HUES48 (cell line): ENCODE measurements at regions not wholly inside any gene's neighbourhood (a gene's known extent, or its start where the extent isn't known, plus 50 kb on each side); places are given as distances from the start of the nearest gene placed in this dataset.

Experiments used
- H3K27ac ChIP-seq: one replicate; pipeline ENCODE4 v1.7.0; 2013; ENCODE audit warnings: low read depth, low read length, inconsistent platforms
- H3K27me3 ChIP-seq: 2 replicates; pipeline ENCODE4 v1.6.1; 2013; ENCODE audit warnings: mild to moderate bottlenecking, low read length; ENCODE audit not compliant: control insufficient read depth, insufficient read depth
- H3K36me3 ChIP-seq: 2 replicates; pipeline ENCODE4 v1.6.1; 2013; ENCODE audit warnings: low read length; ENCODE audit not compliant: control insufficient read depth, insufficient read depth
- H3K4me1 ChIP-seq: 2 replicates; pipeline ENCODE4 v1.6.1; 2013; ENCODE audit warnings: mild to moderate bottlenecking, low read length; ENCODE audit not compliant: control insufficient read depth, insufficient read depth
- H3K4me3 ChIP-seq: 2 replicates; pipeline ENCODE4 v1.5.1; 2013; ENCODE audit warnings: mild to moderate bottlenecking, low read depth, low read length
- H3K9ac ChIP-seq: 2 replicates; pipeline ENCODE4 v1.6.1; 2013; ENCODE audit warnings: mild to moderate bottlenecking, low read depth, low read length, moderate library complexity
- H3K9me3 ChIP-seq: 2 replicates; pipeline ENCODE4 v1.6.1; 2013; ENCODE audit warnings: low read length; ENCODE audit not compliant: control insufficient read depth, insufficient read depth

DNA sequence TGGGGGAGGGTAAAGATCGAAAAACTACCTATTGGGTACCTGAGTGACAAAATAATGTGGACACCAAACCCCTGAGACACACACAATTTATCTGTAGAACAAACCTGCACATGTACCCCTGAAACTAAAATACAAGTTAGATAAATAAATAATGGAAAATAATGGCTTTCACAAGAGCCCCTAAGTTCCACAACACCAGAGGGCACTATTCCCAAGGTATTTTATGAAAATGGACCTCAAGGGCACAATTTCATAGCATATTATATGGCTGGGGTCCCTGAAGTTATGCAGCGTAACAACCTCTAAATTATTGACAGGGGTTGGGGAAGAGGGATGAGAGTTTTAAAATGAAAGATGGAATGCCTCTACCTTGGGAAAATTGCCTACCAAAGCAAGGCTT, 81.3 kb upstream of the TMEM33 start:
- H3K9ac ChIP-seq = no peak overlapping the region
- H3K27ac ChIP-seq = no peak overlapping the region
- no peaks in the 10 kb centered on the region for H3K9me3 ChIP-seq
- H3K36me3 ChIP-seq = no peaks in the 10 kb centered on the region
- peaks cover 4% of the 10 kb centered on the region for H3K27me3 ChIP-seq
- H3K4me1 ChIP-seq = no peaks in the 10 kb centered on the region
- H3K4me3 ChIP-seq = no peak overlapping the region

GRCh38 chr4:41852229-41852628, 83.0 kb upstream of the TMEM33 start:
- no peak overlapping the region for H3K4me3 ChIP-seq
- no peak overlapping the region for H3K27ac ChIP-seq
- H3K36me3 ChIP-seq = no peaks in the 10 kb centered on the region
- H3K4me1 ChIP-seq = no peaks in the 10 kb centered on the region
- H3K9me3 ChIP-seq = no peaks in the 10 kb centered on the region
- no peaks in the 10 kb centered on the region; the same call in none of the 2 replicates for H3K27me3 ChIP-seq
- H3K9ac ChIP-seq = no peak overlapping the region

DNA sequence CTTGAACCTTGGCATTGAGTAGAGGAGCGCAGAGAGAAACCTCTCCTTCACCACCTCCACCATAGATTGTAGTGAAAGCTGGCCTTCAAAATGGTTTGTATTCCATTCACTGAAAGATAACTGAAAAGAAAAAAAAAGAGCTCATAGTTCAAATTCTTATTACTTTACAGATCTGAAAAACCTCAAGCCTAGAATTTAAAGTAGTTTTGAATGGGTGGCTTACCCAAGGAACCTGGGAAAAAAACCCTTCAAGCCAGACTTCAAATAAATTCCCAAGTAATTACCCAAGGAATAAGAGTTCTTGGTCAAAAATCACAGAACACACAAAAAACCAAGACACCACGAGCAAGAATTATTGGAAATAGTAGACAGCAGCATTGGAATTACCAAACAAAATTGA, 83.6 kb upstream of the TMEM33 start:
- Histone ChIP-seq H3K4me3 (no peak overlapping the region), H3K27ac (no peak overlapping the region), H3K4me1 (no peaks in the 10 kb centered on the region), H3K9me3 (no peaks in the 10 kb centered on the region), H3K9ac (no peak overlapping the region), H3K27me3 (no peaks in the 10 kb centered on the region; the same call in none of the 2 replicates), H3K36me3 (no peaks in the 10 kb centered on the region)

DNA sequence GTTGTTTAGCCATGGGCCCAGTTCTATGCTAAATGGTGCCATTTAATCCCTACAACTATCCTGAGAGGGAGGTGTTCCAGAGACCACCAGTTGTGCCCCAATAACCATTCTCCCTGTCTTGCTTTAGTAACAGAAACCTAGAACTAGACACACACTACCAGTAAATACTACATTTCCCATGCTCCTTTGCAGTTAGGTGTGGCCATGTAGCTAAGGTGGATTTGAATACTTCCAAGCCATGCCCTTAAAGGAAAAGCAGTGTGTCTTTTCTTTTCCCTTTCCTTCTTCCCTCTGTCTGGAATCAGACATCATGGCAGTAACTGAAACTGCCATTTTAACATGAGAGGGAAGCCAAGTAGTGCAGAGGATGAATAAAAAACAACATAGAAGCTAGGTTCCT, 90.9 kb upstream of the TMEM33 start:
- Histone ChIP-seq H3K4me3 (no peak overlapping the region), H3K36me3 (no peaks in the 10 kb centered on the region), H3K4me1 (no peaks in the 10 kb centered on the region), H3K9me3 (no peaks in the 10 kb centered on the region), H3K27ac (no peak overlapping the region), H3K27me3 (no peaks in the 10 kb centered on the region), H3K9ac (no peak overlapping the region)

DNA sequence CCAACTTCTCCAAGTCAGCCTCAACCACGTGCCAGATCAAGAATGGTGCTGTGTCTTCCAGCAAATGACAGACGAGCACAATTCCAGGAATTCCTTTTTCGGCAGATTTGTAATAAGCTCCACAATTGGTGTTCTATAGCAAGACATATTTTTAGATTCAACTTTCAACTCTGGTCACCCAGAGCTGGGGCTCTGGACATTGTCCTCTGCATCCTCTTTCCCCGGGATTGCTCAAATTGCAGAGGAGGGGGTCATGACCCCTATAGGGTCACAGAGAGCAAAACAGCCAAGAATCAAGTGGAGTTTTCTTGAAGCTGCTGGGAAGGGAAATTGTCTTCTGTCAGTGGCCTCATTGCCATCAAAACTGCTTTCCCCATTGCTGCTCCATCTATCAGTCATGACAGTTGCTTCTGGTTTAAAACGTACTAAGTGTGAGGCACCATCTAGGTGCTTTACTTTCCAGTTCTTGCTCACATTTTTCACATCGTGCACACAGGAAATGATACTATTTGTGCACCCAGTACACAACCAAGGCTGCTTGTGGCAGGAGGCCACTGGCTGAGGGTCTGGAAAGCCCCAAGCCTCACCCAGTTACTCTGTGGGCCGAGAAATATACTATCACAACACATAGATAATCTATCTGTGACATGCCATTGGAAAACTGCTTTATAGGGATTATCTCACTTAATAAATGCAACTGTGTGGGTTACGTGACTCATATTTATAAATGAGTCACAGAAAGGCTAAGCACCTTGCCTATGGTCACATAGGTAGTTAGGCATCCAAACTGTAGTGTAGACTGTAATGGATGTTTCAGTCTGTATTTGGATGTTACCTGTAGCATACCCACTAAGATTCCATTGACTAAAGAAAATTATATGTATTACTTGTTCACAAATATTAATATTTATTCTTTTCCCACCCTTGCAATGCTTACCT, 91.7 kb upstream of the PHOX2B start:
- no peak overlapping the region for H3K27ac ChIP-seq
- H3K9ac ChIP-seq = no peak overlapping the region
- H3K9me3 ChIP-seq = no peaks in the 10 kb centered on the region
- no peak overlapping the region for H3K4me3 ChIP-seq
- no peaks in the 10 kb centered on the region for H3K36me3 ChIP-seq
- no peaks in the 10 kb centered on the region for H3K27me3 ChIP-seq
- no peaks in the 10 kb centered on the region for H3K4me1 ChIP-seq

- Histone ChIP-seq H3K27ac (no peak overlapping the region), H3K27me3 (no peaks in the 10 kb centered on the region), H3K4me1 (no peaks in the 10 kb centered on the region), H3K36me3 (no peaks in the 10 kb centered on the region), H3K9ac (no peak overlapping the region), H3K9me3 (no peaks in the 10 kb centered on the region), H3K4me3 (no peak overlapping the region)
These were observed 90.1 kb upstream of the PHOX2B start for GRCh38 chr4:41838590-41838989.

GRCh38 chr4:41835321-41835995, 86.9 kb upstream of the PHOX2B start:
- Histone ChIP-seq H3K9me3 (no peaks in the 10 kb centered on the region), H3K27me3 (no peaks in the 10 kb centered on the region), H3K36me3 (no peaks in the 10 kb centered on the region), H3K9ac (no peak overlapping the region), H3K27ac (no peak overlapping the region), H3K4me1 (no peaks in the 10 kb centered on the region), H3K4me3 (no peak overlapping the region)

DNA sequence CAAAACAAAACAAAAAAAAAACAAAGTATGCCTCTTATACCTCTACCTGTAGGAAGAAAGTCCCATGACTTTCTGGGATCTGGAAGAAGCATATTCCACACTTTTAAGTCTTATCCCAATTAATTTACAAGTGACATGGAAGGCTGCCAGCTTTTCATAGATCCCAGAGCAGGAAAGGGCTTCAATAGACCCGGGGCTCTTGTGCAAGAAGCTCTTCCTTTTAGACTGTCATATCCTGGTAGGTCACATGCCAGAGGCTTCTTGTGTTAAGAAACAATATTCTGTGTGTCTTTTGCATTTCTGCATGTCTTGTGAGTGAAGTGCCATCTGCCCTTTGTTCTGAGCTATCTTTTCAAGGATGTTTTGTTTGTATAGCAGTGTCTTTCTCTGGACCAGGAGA, 84.4 kb upstream of the PHOX2B start:
- Histone ChIP-seq H3K27me3 (no peaks in the 10 kb centered on the region), H3K9me3 (no peaks in the 10 kb centered on the region), H3K4me3 (no peak overlapping the region), H3K27ac (no peak overlapping the region), H3K9ac (no peak overlapping the region), H3K36me3 (no peaks in the 10 kb centered on the region), H3K4me1 (no peaks in the 10 kb centered on the region)

DNA sequence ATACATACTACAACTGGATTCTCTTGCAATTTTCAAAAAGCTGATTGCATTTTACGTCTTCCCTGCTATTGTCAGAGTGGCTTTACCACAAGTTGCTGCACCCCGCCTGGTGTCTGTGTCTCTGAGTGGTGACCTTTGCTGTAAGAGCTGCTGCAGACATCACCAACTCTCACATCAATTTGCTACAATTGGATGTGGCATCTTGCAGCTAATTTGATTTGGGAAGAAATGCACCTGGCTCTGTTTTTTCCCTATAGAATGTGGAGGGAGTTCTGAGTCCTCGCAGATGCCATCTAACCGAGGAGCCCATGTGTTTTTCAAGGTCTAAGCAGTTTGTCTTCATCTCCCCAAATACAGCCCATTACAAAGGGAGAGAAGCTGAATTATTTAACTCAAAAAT, 73.8 kb upstream of the PHOX2B start:
- no peaks in the 10 kb centered on the region for H3K9me3 ChIP-seq
- no peak overlapping the region for H3K27ac ChIP-seq
- no peak overlapping the region for H3K4me3 ChIP-seq
- H3K9ac ChIP-seq = no peak overlapping the region
- no peaks in the 10 kb centered on the region for H3K36me3 ChIP-seq
- no peaks in the 10 kb centered on the region for H3K4me1 ChIP-seq
- H3K27me3 ChIP-seq = peaks cover 7% of the 10 kb centered on the region; the same call in 1 of the 2 replicates

DNA sequence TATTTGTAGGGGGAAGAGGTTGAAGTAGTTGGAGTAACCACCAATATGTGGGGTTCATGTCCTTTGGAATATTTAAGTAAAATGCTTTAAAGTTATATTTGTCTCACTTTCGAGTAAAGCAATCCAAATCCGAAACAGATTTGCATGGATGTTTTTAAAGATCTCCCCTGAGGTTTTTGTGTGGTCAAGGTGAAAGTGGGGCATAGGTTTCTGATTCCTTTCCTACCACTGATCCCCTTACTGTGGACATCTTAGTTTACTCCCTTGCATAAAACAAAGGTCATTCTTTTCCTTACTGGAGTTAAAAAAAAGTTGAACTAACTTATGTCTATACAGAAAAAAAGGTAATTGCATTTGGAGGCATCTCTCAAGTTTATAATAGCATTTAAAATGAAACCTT, 71.9 kb upstream of the PHOX2B start:
- peaks cover 7% of the 10 kb centered on the region for H3K27me3 ChIP-seq

GRCh38 chr4:41819621-41820020, 71.1 kb upstream of the PHOX2B start:
- Histone ChIP-seq H3K4me1 (no peaks in the 10 kb centered on the region), H3K9ac (no peak overlapping the region), H3K9me3 (no peaks in the 10 kb centered on the region), H3K27ac (no peak overlapping the region), H3K27me3 (peaks cover 2% of the 10 kb centered on the region), H3K36me3 (no peaks in the 10 kb centered on the region), H3K4me3 (no peak overlapping the region)

More for the DNA sequence above, 71.9 kb upstream of the PHOX2B start:
- Histone ChIP-seq H3K27ac (no peak overlapping the region), H3K4me1 (no peaks in the 10 kb centered on the region), H3K4me3 (no peak overlapping the region), H3K9ac (no peak overlapping the region), H3K36me3 (no peaks in the 10 kb centered on the region), H3K9me3 (no peaks in the 10 kb centered on the region)
